Gastrocnemius medialis (tissue), 4 donors: ENCODE measurements at regions not wholly inside any gene's neighbourhood (a gene's known extent, or its start where the extent isn't known, plus 50 kb on each side); places are given as distances from the start of the nearest gene placed in this dataset.

Experiments
- ATAC-seq, 2 donors: fragments of 150-250 bp; one replicate each; pipeline ENCODE4 v1.9.1; 2016
- DNase-seq, 2 donors: peaks; one replicate each; pipeline ENCODE4 v3.0.0-alpha.2; 2019
- H3K27ac ChIP-seq, 4 donors: fragments of 200-600 bp; sonication (generic); 1 replicate in 1 of 4; 2 replicates in 3 of 4; pipeline ENCODE4 v1.5.1; 2016 to 2018; ENCODE audit warnings: mild to moderate bottlenecking in 2 of 4, moderate library complexity in 1 of 4
- H3K27me3 ChIP-seq, 3 donors: fragments of 200-600 bp; sonication (generic) in 2 of 3; 1 replicate in 1 of 3; 2 replicates in 2 of 3; pipeline versions ENCODE4 v1.5.1 to v1.6.0; 2016 to 2019; ENCODE audit warnings: mild to moderate bottlenecking in 1 of 3, moderate library complexity in 1 of 3
- H3K36me3 ChIP-seq, 2 donors: fragments of 200-600 bp; sonication (generic) in 1 of 2; one replicate each; pipeline ENCODE4 v1.5.1; 2017 to 2018
- H3K4me1 ChIP-seq, 2 donors: fragments of 200-600 bp; sonication (generic) in 1 of 2; one replicate each; pipeline ENCODE4 v1.5.1; 2016 to 2017; ENCODE audit warnings: mild to moderate bottlenecking in 2 of 2
- H3K4me3 ChIP-seq, 4 donors: fragments of 200-600 bp; sonication (generic) in 3 of 4; 1 replicate in 1 of 4; 2 replicates in 3 of 4; pipeline ENCODE4 v1.5.1; 2016 to 2019; ENCODE audit warnings: mild to moderate bottlenecking in 2 of 4
- H3K9me3 ChIP-seq, 3 donors: fragments of 200-600 bp; sonication (generic) in 2 of 3; 1 replicate in 1 of 3; 2 replicates in 2 of 3; pipeline ENCODE4 v1.5.1; 2016 to 2019
- POLR2A ChIP-seq, 2 donors: fragments of 450-650 bp; IDR thresholded peaks; one replicate each; pipeline ENCODE4 v1.6.1; 2017; ENCODE audit warnings: antibody characterized with exemption in 2 of 2, mild to moderate bottlenecking in 2 of 2, moderate library complexity in 2 of 2
- in situ Hi-C, 4 donors: fragments of 200-750 bp; cut with MboI; loops; one replicate each; pipeline versions ENCODE4 v1.15.0 to v1.8.0; 2017; ENCODE audit warnings: low sequenced_read_pairs in 4 of 4
- intact Hi-C: fragments of 100-400 bp; cut with DNase I; formaldehyde crosslinking; loops from one replicate; pipeline ENCODE4 v1.15.1; 2023; ENCODE audit warnings: low total_unique reads
- TF ChIP-seq, protein P1 (sequence below), 5 experiments: fragments of 450-650 bp in 3 of 5; fragments of 200-600 bp in 2 of 5; sonication (generic) in 2 of 5; IDR thresholded peaks in 4 of 5; conservative IDR thresholded peaks in 1 of 5; 1 replicate in 4 of 5; 2 replicates in 1 of 5; pipeline ENCODE4 v1.5.1; 2016 to 2019; ENCODE audit warnings: antibody characterized with exemption in 5 of 5, mild to moderate bottlenecking in 3 of 5, moderate library complexity in 3 of 5

DNA sequence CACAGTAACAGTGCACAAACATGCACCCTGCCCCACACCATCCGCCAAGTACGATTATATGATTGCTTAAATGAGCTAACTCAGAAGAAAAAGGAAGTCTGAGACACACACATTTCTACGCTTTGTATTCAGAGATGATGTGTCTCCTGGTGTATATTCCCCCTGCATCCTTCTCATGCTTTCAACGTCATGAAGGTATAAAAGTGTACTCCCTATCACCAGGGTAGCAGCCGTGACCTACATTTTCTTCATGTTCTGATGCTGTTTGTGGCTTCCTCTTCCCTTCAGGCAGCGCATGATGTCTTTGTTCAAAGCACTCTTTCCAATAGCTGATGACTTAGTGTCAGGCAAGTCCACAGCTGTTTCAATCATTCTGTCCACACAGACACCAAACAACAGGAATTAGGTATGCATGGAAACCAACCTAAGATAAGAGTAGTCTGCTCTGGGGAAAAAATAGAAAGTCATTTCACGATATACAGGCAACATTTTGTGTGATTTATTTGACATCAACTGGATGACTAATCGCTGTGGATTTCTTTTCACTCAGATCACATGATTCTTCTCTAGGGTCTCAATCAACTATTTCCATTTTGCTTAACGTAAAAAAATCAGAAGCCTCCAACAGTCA, 269.4 kb upstream of the PTGER4 start:
- Histone ChIP-seq H3K36me3 (no peaks in the 10 kb centered on the region), H3K9me3 (no peaks in the 10 kb centered on the region), H3K27me3 (no peaks in the 10 kb centered on the region), H3K4me1 (peaks cover 0 to 23% of the 10 kb centered on the region in 2 donors), H3K27ac (peak overlapping the region in 3 of 4 donors; percentile 28 to 39 (median 28)), H3K4me3 (no peak overlapping the region)
- TF ChIP-seq, protein P1, sequence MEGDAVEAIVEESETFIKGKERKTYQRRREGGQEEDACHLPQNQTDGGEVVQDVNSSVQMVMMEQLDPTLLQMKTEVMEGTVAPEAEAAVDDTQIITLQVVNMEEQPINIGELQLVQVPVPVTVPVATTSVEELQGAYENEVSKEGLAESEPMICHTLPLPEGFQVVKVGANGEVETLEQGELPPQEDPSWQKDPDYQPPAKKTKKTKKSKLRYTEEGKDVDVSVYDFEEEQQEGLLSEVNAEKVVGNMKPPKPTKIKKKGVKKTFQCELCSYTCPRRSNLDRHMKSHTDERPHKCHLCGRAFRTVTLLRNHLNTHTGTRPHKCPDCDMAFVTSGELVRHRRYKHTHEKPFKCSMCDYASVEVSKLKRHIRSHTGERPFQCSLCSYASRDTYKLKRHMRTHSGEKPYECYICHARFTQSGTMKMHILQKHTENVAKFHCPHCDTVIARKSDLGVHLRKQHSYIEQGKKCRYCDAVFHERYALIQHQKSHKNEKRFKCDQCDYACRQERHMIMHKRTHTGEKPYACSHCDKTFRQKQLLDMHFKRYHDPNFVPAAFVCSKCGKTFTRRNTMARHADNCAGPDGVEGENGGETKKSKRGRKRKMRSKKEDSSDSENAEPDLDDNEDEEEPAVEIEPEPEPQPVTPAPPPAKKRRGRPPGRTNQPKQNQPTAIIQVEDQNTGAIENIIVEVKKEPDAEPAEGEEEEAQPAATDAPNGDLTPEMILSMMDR (IDR thresholded peaks at IDR 0.05 in 4 of 5, conservative IDR thresholded peaks at IDR 0.05 in 1 of 5): no peak
- DNase-seq: peak in 1 of 2 donors; percentile 13
- intact Hi-C loops (no loop called here), in situ Hi-C loops (no loop called here)
- peak; percentile 32 to 41 for ATAC-seq

DNA sequence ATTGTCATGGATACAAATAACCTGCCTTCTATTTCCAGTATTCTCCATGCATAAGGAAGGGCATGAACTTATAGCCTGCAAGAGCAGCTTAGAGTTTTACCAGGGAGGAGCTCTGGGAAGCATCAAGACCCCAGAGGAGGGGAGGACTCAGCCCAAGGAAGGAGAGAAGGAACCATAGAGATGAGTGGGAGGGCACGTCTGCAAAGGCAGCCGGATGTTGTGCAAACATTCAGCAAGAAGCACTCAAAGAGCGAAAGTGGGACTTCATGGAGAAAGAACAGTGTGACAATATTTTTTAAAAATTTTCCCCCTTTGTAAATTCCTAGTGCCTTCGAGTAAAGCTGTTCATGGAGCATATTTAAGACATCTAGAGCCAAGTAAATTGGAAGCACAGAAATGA, 270.1 kb upstream of the PTGER4 start:
- H3K27ac ChIP-seq: no peak overlapping the region
- no peaks in the 10 kb centered on the region for H3K36me3 ChIP-seq
- DNase-seq (peak in 1 of 2 donors; percentile 13), ATAC-seq (no peak)
- intact Hi-C loops (no loop called here), in situ Hi-C loops (no loop called here)
- no peaks in the 10 kb centered on the region for H3K27me3 ChIP-seq
- no peaks in the 10 kb centered on the region for H3K9me3 ChIP-seq
- TF ChIP-seq POLR2A (IDR thresholded peaks at IDR 0.05): no peak
- H3K4me1 ChIP-seq: peaks cover 0 to 23% of the 10 kb centered on the region in 2 donors
- no peak overlapping the region for H3K4me3 ChIP-seq

DNA sequence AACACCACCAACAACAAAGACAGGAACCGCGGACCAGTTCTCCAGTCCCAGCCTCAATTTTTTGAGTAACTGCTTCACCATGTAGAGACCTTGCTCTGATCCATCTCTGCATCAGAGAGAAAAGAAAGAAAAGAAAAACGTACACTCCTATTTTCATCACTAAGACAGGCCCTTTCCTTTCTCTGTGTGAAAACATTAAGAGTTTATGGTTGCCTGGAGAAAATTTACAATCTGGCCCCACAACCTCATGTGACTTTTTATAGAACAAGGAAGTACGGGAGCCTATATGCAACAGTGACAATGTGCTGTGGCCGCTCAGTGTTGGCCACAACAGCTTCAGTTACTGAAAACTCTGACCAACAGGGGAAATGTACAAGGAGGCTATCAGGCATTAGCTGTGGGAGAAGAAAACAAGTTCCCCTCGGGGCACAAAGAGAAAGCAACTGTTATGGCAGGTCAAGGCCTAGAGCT, 272.9 kb upstream of the PTGER4 start:
- DNase-seq (no peak), ATAC-seq (no peak)
- Histone ChIP-seq H3K36me3 (no peaks in the 10 kb centered on the region), H3K27ac (peak overlapping the region; percentile 41 to 61 (median 58)), H3K27me3 (no peaks in the 10 kb centered on the region), H3K9me3 (no peaks in the 10 kb centered on the region), H3K4me1 (peaks cover 0 to 23% of the 10 kb centered on the region in 2 donors), H3K4me3 (no peak overlapping the region)
- in situ Hi-C loops (no loop called here), intact Hi-C loops (no loop called here)
- TF ChIP-seq, protein P1 (IDR thresholded peaks at IDR 0.05 in 4 of 5, conservative IDR thresholded peaks at IDR 0.05 in 1 of 5): no peak
- no peak for TF ChIP-seq POLR2A (IDR thresholded peaks at IDR 0.05)

DNA sequence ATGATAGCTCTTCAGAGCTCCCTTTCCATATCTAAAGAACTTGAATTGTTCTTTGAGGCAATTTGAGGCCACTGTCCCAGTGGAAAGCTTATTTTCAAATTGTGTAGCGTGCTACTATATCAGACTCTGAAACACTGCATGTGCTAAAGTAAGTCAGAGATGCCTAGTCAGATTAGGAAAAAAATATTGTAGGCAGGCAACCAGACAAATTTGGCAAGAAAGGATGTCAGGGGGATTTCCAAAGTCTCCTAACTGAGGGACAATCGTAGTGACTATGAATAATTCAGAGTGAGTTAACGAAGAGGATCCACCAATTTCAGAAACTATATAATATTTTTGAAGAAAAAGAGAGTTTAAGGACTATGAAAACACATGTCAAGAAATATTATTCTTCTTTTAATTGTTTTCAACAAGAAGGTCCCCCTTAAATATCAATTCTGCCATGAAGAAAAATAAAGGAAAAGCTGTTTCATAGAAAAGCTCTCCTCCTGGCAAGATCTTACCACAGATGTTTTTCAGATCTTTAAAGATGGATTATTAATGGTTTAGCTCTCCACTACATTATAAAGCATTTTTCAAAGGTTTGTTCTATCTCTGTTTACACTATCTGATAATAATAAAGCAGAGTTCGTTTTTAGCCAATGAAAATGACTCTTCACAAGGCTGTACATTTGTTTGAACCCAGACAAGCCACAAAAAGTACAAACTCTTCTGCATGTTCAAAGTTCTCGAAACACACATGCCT, 273.5 kb upstream of the PTGER4 start:
- DNase-seq (no peak), ATAC-seq (no peak)
- in situ Hi-C loops: no loop called here
- TF ChIP-seq, protein P1 (IDR thresholded peaks at IDR 0.05 in 4 of 5, conservative IDR thresholded peaks at IDR 0.05 in 1 of 5): no peak
- TF ChIP-seq POLR2A (IDR thresholded peaks at IDR 0.05): no peak
- Histone ChIP-seq H3K36me3 (no peaks in the 10 kb centered on the region), H3K4me1 (peaks cover 0 to 18% of the 10 kb centered on the region in 2 donors), H3K4me3 (no peak overlapping the region), H3K27me3 (no peaks in the 10 kb centered on the region), H3K27ac (peak overlapping the region; percentile 41 to 61 (median 58)), H3K9me3 (no peaks in the 10 kb centered on the region)
- intact Hi-C loops: no loop called here

DNA sequence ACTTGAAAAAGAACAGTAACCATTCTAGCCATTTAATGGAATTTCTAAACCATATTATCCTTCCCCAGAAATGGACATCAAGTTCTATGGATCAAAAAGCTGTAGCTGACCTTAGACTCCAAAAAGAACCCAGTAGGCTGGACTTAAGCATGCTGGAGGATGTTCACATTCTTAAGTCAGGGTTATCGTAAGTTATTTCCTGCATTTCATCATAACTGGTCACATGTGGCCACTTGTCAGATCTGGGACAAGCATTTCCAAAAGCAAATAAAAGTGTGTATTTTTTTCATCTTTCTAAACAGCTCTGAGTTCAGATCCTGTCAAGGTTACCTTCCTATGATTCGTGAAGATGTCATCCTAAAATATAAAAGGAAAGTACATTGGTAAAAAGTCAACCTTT, 274.5 kb upstream of the PTGER4 start:
- H3K27me3 ChIP-seq: no peaks in the 10 kb centered on the region
- intact Hi-C loops (no loop called here), in situ Hi-C loops (no loop called here)
- ATAC-seq (peak; percentile 49 to 68), DNase-seq (no peak)
- no peak overlapping the region for H3K4me3 ChIP-seq
- TF ChIP-seq, protein P1 (IDR thresholded peaks at IDR 0.05 in 4 of 5, conservative IDR thresholded peaks at IDR 0.05 in 1 of 5): no peak
- TF ChIP-seq POLR2A (IDR thresholded peaks at IDR 0.05): no peak
- H3K4me1 ChIP-seq: peaks cover 0 to 21% of the 10 kb centered on the region in 2 donors
- H3K27ac ChIP-seq: peak overlapping the region; percentile 41 to 61 (median 58)
- no peaks in the 10 kb centered on the region for H3K36me3 ChIP-seq
- no peaks in the 10 kb centered on the region for H3K9me3 ChIP-seq
